Astrocyte of the cerebellum (primary cell): ENCODE measurements at regions not wholly inside any gene's neighbourhood (a gene's known extent, or its start where the extent isn't known, plus 50 kb on each side); places are given as distances from the start of the nearest gene placed in this dataset.

Source experiments
- DNase-seq: peaks from one replicate; pipeline ENCODE4 v3.0.0-alpha.2; 2011; ENCODE audit warnings: low read depth
- H3K4me3 ChIP-seq: 2 replicates; pipeline ENCODE4 v1.5.1; 2011; ENCODE audit warnings: mild to moderate bottlenecking, low read depth, low read length, moderate library complexity
- CTCF ChIP-seq: IDR thresholded peaks from 2 replicates; pipeline ENCODE4 v1.5.1; 2012; ENCODE audit warnings: low read length, low read depth, moderate library complexity, mild to moderate bottlenecking; ENCODE audit errors: missing control alignments
- in situ Hi-C: cut with HindIII; loops from 2 replicates; pipeline ENCODE4 v1.10.0; 2017; ENCODE audit warnings: low sequenced_read_pairs

GRCh38 chr12:61302282-61302681 lies 957.9 kb upstream of the USP15 start:
- no peak overlapping the region for H3K4me3 ChIP-seq
- TF ChIP-seq CTCF, result no peak
- no peak for DNase-seq
- in situ Hi-C loops, result no loop called here

GRCh38 chr12:61308220-61308619 lies 952.0 kb upstream of the USP15 start:
- no peak for TF ChIP-seq CTCF
- DNase-seq, result no peak
- in situ Hi-C loops, result no loop called here
- no peak overlapping the region for H3K4me3 ChIP-seq

GRCh38 chr12:61311413-61311812 lies 948.8 kb upstream of the USP15 start:
- DNase-seq, result no peak
- in situ Hi-C loops, result no loop called here
- TF ChIP-seq CTCF, result no peak
- H3K4me3 ChIP-seq, result no peak overlapping the region

DNA sequence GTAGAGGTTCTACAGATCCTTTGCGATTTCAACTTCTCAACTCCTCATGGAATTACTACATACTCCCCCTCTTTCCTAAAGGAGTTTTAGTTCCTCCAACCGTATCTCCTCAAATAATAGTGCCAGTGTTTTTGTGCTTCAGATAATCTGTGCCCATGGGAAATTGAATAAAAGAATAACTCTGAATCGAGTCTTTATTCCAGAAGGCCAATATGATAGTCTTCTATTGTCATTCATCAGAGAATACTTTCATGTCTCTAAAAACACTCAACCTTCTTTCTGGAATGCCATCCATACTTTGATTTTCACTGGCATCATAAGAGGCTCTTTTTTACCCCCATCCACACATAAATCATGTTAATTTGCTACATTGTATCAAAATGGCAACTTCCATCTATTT lies 911.3 kb upstream of the USP15 start:
- in situ Hi-C loops, result no loop called here
- TF ChIP-seq CTCF, result no peak
- no peak for DNase-seq
- no peak overlapping the region for H3K4me3 ChIP-seq

DNA sequence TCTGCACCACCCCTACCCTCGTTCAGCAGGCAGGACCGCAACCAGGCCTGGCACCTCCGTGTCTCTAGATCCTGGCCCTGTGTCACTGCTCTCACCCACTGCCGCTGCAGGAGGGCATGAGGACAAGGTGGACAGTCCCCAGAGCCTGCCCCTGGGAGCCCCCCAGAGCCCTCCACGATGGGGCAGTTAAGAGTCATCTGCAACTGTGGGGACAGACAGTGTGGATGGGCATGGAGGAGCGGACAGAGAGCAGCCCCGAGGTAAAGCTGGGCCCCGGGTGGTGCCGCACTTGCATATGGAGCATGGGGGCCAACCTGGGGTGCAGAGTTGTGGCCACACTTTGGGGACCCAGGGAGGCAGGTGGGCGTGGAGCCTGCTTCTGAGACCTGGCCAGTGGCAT lies 905.1 kb upstream of the USP15 start:
- DNase-seq, result no peak
- H3K4me3 ChIP-seq, result no peak overlapping the region
- no peak for TF ChIP-seq CTCF
- in situ Hi-C loops, result no loop called here

- no peak for TF ChIP-seq CTCF
- no peak for DNase-seq
These were observed 903.7 kb upstream of the USP15 start for GRCh38 chr12:61356485-61356884.

GRCh38 chr12:61357496-61357895 lies 902.7 kb upstream of the USP15 start:
- DNase-seq, result no peak
- in situ Hi-C loops, result no loop called here
- TF ChIP-seq CTCF, result no peak
- H3K4me3 ChIP-seq, result no peak overlapping the region

More at GRCh38 chr12:61356485-61356884, 903.7 kb upstream of the USP15 start:
- in situ Hi-C loops, result no loop called here
- H3K4me3 ChIP-seq, result no peak overlapping the region
